ENCODE measurements at regions not wholly inside any gene's neighbourhood (a gene's known extent, or its start where the extent isn't known, plus 50 kb on each side); places are given as distances from the start of the nearest gene placed in this dataset.

GRCh38 chr7:18163091-18163490, 135.4 kb upstream of the PRPS1L1 start:
- Histone ChIP-seq H2AFZ (ENCODE audit: low read length) (no peak overlapping the region), H3K4me1 (ENCODE audit: insufficient read depth, low read length, poor library complexity, severe bottlenecking) (no peaks in the 10 kb centered on the region), H3K27ac (ENCODE audit: low read depth, low read length, poor library complexity, severe bottlenecking) (no peak overlapping the region), H3K4me2 (ENCODE audit: low read length) (no peak overlapping the region), H4K20me1 (ENCODE audit: insufficient read depth, low read length) (no peaks in the 10 kb centered on the region), H3K79me2 (ENCODE audit: insufficient read depth, low read depth, low read length) (no peaks in the 10 kb centered on the region), H3K36me3 (ENCODE audit: insufficient read depth, low read length) (no peaks in the 10 kb centered on the region), H3K4me3 (ENCODE audit: low read depth, low read length, poor library complexity, severe bottlenecking) (no peak overlapping the region), H3K9me2 (ENCODE audit: insufficient read depth, low read length) (no peaks in the 10 kb centered on the region), H3K9me3 (ENCODE audit: low read length) (no peaks in the 10 kb centered on the region)
- DNase-seq (ENCODE audit: low spot score), result no peak
- CTCF ChIA-PET (ENCODE audit: unreplicated experiment), result no interaction called here
- POLR2A ChIA-PET, result no interaction called here
- TF ChIP-seq CTCF (conservative IDR thresholded peaks at IDR 0.05; ENCODE audit: low read length), result no peak
- no peak for TF ChIP-seq EZH2phosphoT487 (IDR thresholded peaks at IDR 0.05; ENCODE audit: borderline replicate concordance, low read depth, low read length)
- intact Hi-C loops (cut with micrococcal nuclease; ENCODE audit: unreplicated experiment), result no loop called here
- BruUV-seq (replicated peaks), result no TSS peak

GRCh38 chr7:18165166-18165565, 137.5 kb upstream of the PRPS1L1 start:
- Histone ChIP-seq H3K9me2 (ENCODE audit: insufficient read depth, low read length) (no peaks in the 10 kb centered on the region), H3K4me1 (ENCODE audit: insufficient read depth, low read length, poor library complexity, severe bottlenecking) (no peaks in the 10 kb centered on the region), H3K9me3 (ENCODE audit: low read length) (no peaks in the 10 kb centered on the region), H4K20me1 (ENCODE audit: insufficient read depth, low read length) (no peaks in the 10 kb centered on the region), H3K27ac (ENCODE audit: low read depth, low read length, poor library complexity, severe bottlenecking) (no peak overlapping the region), H3K4me2 (ENCODE audit: low read length) (no peak overlapping the region), H3K4me3 (ENCODE audit: low read depth, low read length, poor library complexity, severe bottlenecking) (no peak overlapping the region), H3K36me3 (ENCODE audit: insufficient read depth, low read length) (no peaks in the 10 kb centered on the region), H2AFZ (ENCODE audit: low read length) (no peak overlapping the region), H3K79me2 (ENCODE audit: insufficient read depth, low read depth, low read length) (no peaks in the 10 kb centered on the region)
- DNase-seq (ENCODE audit: low spot score), result no peak
- intact Hi-C loops (cut with micrococcal nuclease; ENCODE audit: unreplicated experiment), result no loop called here
- BruUV-seq (replicated peaks), result no TSS peak
- POLR2A ChIA-PET, result interaction anchor here (1.1 kb wide), 1 partner anchor 28 kb away, joined by 3 read pairs; no protein-coding TSS in a partner anchor
- no peak for TF ChIP-seq EZH2phosphoT487 (IDR thresholded peaks at IDR 0.05; ENCODE audit: borderline replicate concordance, low read depth, low read length)
- no peak for TF ChIP-seq CTCF (conservative IDR thresholded peaks at IDR 0.05; ENCODE audit: low read length)
- CTCF ChIA-PET (ENCODE audit: unreplicated experiment), result no interaction called here

DNA sequence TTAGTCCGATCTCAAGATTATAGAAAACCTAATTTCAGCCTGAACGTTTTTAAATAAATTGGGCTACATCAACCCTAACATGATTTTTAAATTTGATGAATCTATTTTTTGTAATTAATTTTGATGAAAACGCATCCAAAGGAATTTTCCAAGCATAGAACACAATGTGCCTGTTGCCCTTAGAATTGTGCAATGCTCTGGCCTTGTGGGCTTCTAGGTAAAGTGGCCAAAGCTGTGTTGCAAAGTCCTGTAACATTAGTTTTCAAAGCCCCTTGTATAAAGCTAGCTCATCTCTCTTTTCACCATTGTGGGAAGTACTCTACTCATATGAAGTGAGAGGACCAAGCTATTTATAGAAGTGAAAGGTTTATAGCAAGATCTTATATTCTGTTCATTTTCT, 138.4 kb upstream of the PRPS1L1 start:
- H3K4me2 ChIP-seq (ENCODE audit: low read length), result no peak overlapping the region
- no peak for DNase-seq (ENCODE audit: low spot score)
- no TSS peak for BruUV-seq (replicated peaks)
- H3K4me1 ChIP-seq (ENCODE audit: insufficient read depth, low read length, poor library complexity, severe bottlenecking), result no peaks in the 10 kb centered on the region
- no peak overlapping the region for H2AFZ ChIP-seq (ENCODE audit: low read length)
- no peak overlapping the region for H3K27ac ChIP-seq (ENCODE audit: low read depth, low read length, poor library complexity, severe bottlenecking)
- TF ChIP-seq CTCF (conservative IDR thresholded peaks at IDR 0.05; ENCODE audit: low read length), result no peak
- TF ChIP-seq EZH2phosphoT487 (IDR thresholded peaks at IDR 0.05; ENCODE audit: borderline replicate concordance, low read depth, low read length), result no peak
- ChIA-PET POLR2A (interaction anchor here (0.7 to 1.1 kb wide), 2 partner anchors 27 to 1049 kb away, joined by 3 read pairs; no protein-coding TSS in a partner anchor), CTCF (ENCODE audit: unreplicated experiment) (no interaction called here)
- H3K9me2 ChIP-seq (ENCODE audit: insufficient read depth, low read length), result no peaks in the 10 kb centered on the region
- no peak overlapping the region for H3K4me3 ChIP-seq (ENCODE audit: low read depth, low read length, poor library complexity, severe bottlenecking)
- H3K79me2 ChIP-seq (ENCODE audit: insufficient read depth, low read depth, low read length), result no peaks in the 10 kb centered on the region
- intact Hi-C loops (cut with micrococcal nuclease; ENCODE audit: unreplicated experiment), result no loop called here
- H3K9me3 ChIP-seq (ENCODE audit: low read length), result no peaks in the 10 kb centered on the region
- H3K36me3 ChIP-seq (ENCODE audit: insufficient read depth, low read length), result no peaks in the 10 kb centered on the region
- no peaks in the 10 kb centered on the region for H4K20me1 ChIP-seq (ENCODE audit: insufficient read depth, low read length)
